H9 (cell line): ENCODE measurements at regions not wholly inside any gene's neighbourhood (a gene's known extent, or its start where the extent isn't known, plus 50 kb on each side); places are given as distances from the start of the nearest gene placed in this dataset.

Experiments used
- DNase-seq: peaks from one replicate; pipeline ENCODE4 v3.0.0-alpha.2; 2017
- H2AFZ ChIP-seq: one replicate; pipeline ENCODE4 v1.6.1; 2013; ENCODE audit warnings: mild to moderate bottlenecking, low read length, control low read depth, moderate library complexity
- H2AK5ac ChIP-seq: 2 replicates; pipeline ENCODE4 v1.6.1; 2013; ENCODE audit warnings: low read length, control low read depth, mixed read lengths; ENCODE audit not compliant: insufficient read length
- H2BK120ac ChIP-seq: one replicate; pipeline ENCODE4 v1.6.1; 2013; ENCODE audit warnings: low read depth, mild to moderate bottlenecking, low read length, control low read depth, inconsistent platforms; ENCODE audit not compliant: poor library complexity, severe bottlenecking
- H2BK12ac ChIP-seq: 2 replicates; pipeline ENCODE4 v1.6.1; 2013; ENCODE audit warnings: low read length, control low read depth, mixed read lengths, low read depth; ENCODE audit not compliant: insufficient read length
- H2BK15ac ChIP-seq: 2 replicates; pipeline ENCODE4 v1.6.1; 2013; ENCODE audit warnings: low read depth, low read length, control low read depth
- H2BK20ac ChIP-seq: one replicate; pipeline ENCODE4 v1.6.1; 2013; ENCODE audit warnings: low read depth, mild to moderate bottlenecking, low read length, control low read depth, inconsistent platforms; ENCODE audit not compliant: poor library complexity, severe bottlenecking
- H2BK5ac ChIP-seq: 2 replicates; pipeline ENCODE4 v1.6.1; 2013; ENCODE audit warnings: low read length, control low read depth, mixed read lengths; ENCODE audit not compliant: insufficient read length
- H3K14ac ChIP-seq: 2 replicates; pipeline ENCODE4 v1.6.1; 2013; ENCODE audit warnings: low read length, control low read depth; ENCODE audit not compliant: insufficient read depth
- H3K18ac ChIP-seq: 2 replicates; pipeline ENCODE4 v1.6.1; 2013; ENCODE audit warnings: low read depth, mild to moderate bottlenecking, mixed read lengths, low read length, control low read depth; ENCODE audit not compliant: insufficient read length
- H3K23ac ChIP-seq: 2 replicates; pipeline ENCODE4 v1.6.1; 2013; ENCODE audit warnings: low read length, control low read depth, mixed read lengths, low read depth; ENCODE audit not compliant: insufficient read length
- H3K23me2 ChIP-seq: 2 replicates; pipeline ENCODE4 v1.6.1; 2013; ENCODE audit warnings: low read depth, mild to moderate bottlenecking, mixed read lengths, low read length, control low read depth; ENCODE audit not compliant: insufficient read length, poor library complexity, severe bottlenecking
- H3K27ac ChIP-seq: 2 replicates; pipeline ENCODE4 v1.5.1; 2013; ENCODE audit warnings: low read length, control low read depth, mixed read lengths, low read depth; ENCODE audit not compliant: insufficient read length
- H3K27me3 ChIP-seq: 2 replicates; pipeline ENCODE4 v1.6.1; 2013; ENCODE audit warnings: low read length, control low read depth, inconsistent platforms; ENCODE audit not compliant: insufficient read depth
- H3K4ac ChIP-seq: 2 replicates; pipeline ENCODE4 v1.6.1; 2013; ENCODE audit warnings: low read depth, mild to moderate bottlenecking, control low read depth, inconsistent platforms, low read length, moderate library complexity
- H3K4me1 ChIP-seq: 2 replicates; pipeline ENCODE4 v1.6.1; 2013; ENCODE audit warnings: low read length, control low read depth, inconsistent platforms; ENCODE audit not compliant: insufficient read depth
- H3K4me2 ChIP-seq: 2 replicates; pipeline ENCODE4 v1.6.1; 2013; ENCODE audit warnings: low read length, control low read depth, mixed read lengths; ENCODE audit not compliant: insufficient read length, insufficient read depth
- H3K56ac ChIP-seq: 2 replicates; pipeline ENCODE4 v1.6.1; 2013; ENCODE audit warnings: low read depth, mild to moderate bottlenecking, mixed read lengths, low read length, control low read depth; ENCODE audit not compliant: insufficient read length
- H3K79me1 ChIP-seq: 2 replicates; pipeline ENCODE4 v1.6.1; 2013; ENCODE audit warnings: low read depth, mild to moderate bottlenecking, moderate library complexity, low read length, control low read depth, inconsistent platforms; ENCODE audit not compliant: insufficient read depth, poor library complexity, severe bottlenecking
- H3K79me2 ChIP-seq: 2 replicates; pipeline ENCODE4 v1.6.1; 2013; ENCODE audit warnings: low read length, control low read depth, inconsistent platforms; ENCODE audit not compliant: insufficient read depth
- H3K9ac ChIP-seq: 2 replicates; pipeline ENCODE4 v1.6.1; 2013; ENCODE audit warnings: low read length, control low read depth, mixed read lengths; ENCODE audit not compliant: insufficient read length; ENCODE audit errors: extremely low read depth
- H3K9me3 ChIP-seq: one replicate; pipeline ENCODE4 v1.6.1; 2013; ENCODE audit warnings: low read depth, low read length, inconsistent platforms; ENCODE audit not compliant: control insufficient read depth
- H3T11ph ChIP-seq: one replicate; pipeline ENCODE4 v1.6.1; 2013; ENCODE audit warnings: mild to moderate bottlenecking, low read length, control low read depth, inconsistent platforms
- H4K20me1 ChIP-seq: one replicate; pipeline ENCODE4 v1.6.1; 2013; ENCODE audit not compliant: control insufficient read depth, insufficient read length, insufficient read depth
- H4K5ac ChIP-seq: 2 replicates; pipeline ENCODE4 v1.6.1; 2013; ENCODE audit warnings: low read depth, mild to moderate bottlenecking, mixed read lengths, low read length, control low read depth; ENCODE audit not compliant: insufficient read length
- H4K8ac ChIP-seq: replicated peaks from 2 replicates; pipeline ENCODE4 v1.6.1; 2013; ENCODE audit warnings: low read length, control low read depth, mixed read lengths, low read depth; ENCODE audit not compliant: insufficient read length
- H4K91ac ChIP-seq: 2 replicates; pipeline ENCODE4 v1.6.1; 2013; ENCODE audit warnings: low read depth, mild to moderate bottlenecking, moderate library complexity, mixed read lengths, low read length, control low read depth; ENCODE audit not compliant: insufficient read length
- H3K27ac Mint-ChIP-seq, 3 experiments: 2 replicates in 2 of 3; 3 replicates in 1 of 3; pipeline ENCODE4 v1.8.0; 2020 to 2021; ENCODE audit warnings: mixed read lengths in 3 of 3, mild to moderate bottlenecking in 1 of 3, moderate library complexity in 1 of 3
- H3K27me3 Mint-ChIP-seq: 2 replicates; pipeline ENCODE4 v1.8.0; 2021; ENCODE audit warnings: low read depth, mild to moderate bottlenecking, moderate library complexity, mixed read lengths
- H3K36me3 Mint-ChIP-seq, 3 experiments: 2 replicates in 2 of 3; 3 replicates in 1 of 3; pipeline ENCODE4 v1.8.0; 2020 to 2021; ENCODE audit warnings: low read depth in 3 of 3, mixed read lengths in 3 of 3; ENCODE audit not compliant: insufficient read depth in 1 of 3
- H3K4me1 Mint-ChIP-seq, 2 experiments: 2 replicates each; pipeline ENCODE4 v1.8.0; 2020; ENCODE audit warnings: mixed read lengths in 2 of 2
- H3K4me3 Mint-ChIP-seq, 2 experiments: 2 replicates in 1 of 2; 3 replicates in 1 of 2; pipeline ENCODE4 v1.8.0; 2020 to 2021; ENCODE audit warnings: mild to moderate bottlenecking in 2 of 2, mixed read lengths in 2 of 2, moderate library complexity in 1 of 2
- H3K9me3 Mint-ChIP-seq, 2 experiments: 2 replicates in 1 of 2; 3 replicates in 1 of 2; pipeline ENCODE4 v1.8.0; 2020; ENCODE audit warnings: mild to moderate bottlenecking in 2 of 2, mixed read lengths in 2 of 2, moderate library complexity in 1 of 2
- WGBS: extraction: QIAGEN DNeasy Blood & Tissue Kit; methylation state at CpG from one replicate; pipeline ENCODE4 v1.1.7; 2013; ENCODE audit warnings: missing lambda C conversion rate, low lambda C conversion rate, mixed read lengths; ENCODE audit not compliant: insufficient read length; ENCODE audit errors: extremely low coverage; 5-methylcytosine and 5-hydroxymethylcytosine counted together
- TF ChIP-seq, protein P1 (sequence below): fragments of 200-600 bp; sonication (generic); conservative IDR thresholded peaks from 3 replicates; pipeline ENCODE4 v1.8.0; 2021; ENCODE audit warnings: antibody characterized with exemption, mild to moderate bottlenecking

DNA sequence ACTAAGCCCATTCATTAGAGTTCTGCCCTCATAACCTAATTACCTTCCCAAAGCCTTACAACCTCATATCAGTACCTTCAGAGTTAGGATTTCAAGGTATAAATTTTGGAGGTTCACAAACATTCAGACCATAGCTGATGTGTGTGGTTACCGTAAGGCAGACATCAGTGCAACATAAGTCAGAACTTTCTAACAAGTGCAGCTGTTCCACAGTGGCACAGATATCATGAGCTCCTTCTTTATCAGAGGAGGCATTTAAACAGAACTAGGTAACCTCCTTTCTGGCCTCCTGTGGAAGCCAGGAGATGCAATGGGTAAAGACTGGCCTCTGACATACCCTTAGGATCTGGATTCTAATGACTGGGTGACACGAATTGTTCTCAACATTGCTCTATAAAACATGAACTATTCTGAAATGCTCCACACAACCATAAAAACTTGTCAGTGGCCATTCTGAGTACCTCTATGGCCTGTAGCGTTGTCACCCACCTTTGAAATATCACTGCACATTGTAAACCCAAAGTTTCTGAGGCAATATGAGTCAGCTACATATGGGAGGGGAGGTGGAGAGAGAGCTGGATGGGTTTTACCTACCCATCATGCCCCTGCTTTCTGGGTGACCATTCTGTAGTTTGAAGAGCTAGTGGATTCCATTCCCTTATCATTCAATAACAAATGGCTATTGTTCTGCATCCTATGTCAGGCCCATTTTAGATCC is 546.0 kb upstream of the TBL1XR1 start:
- no peak overlapping the region for H3K4me3 Mint-ChIP-seq
- no peak overlapping the region for H2AK5ac ChIP-seq
- WGBS = no CpG with 5 or more reads among the region's 3 CpGs
- H2BK120ac ChIP-seq = no peak overlapping the region
- TF ChIP-seq, protein P1, sequence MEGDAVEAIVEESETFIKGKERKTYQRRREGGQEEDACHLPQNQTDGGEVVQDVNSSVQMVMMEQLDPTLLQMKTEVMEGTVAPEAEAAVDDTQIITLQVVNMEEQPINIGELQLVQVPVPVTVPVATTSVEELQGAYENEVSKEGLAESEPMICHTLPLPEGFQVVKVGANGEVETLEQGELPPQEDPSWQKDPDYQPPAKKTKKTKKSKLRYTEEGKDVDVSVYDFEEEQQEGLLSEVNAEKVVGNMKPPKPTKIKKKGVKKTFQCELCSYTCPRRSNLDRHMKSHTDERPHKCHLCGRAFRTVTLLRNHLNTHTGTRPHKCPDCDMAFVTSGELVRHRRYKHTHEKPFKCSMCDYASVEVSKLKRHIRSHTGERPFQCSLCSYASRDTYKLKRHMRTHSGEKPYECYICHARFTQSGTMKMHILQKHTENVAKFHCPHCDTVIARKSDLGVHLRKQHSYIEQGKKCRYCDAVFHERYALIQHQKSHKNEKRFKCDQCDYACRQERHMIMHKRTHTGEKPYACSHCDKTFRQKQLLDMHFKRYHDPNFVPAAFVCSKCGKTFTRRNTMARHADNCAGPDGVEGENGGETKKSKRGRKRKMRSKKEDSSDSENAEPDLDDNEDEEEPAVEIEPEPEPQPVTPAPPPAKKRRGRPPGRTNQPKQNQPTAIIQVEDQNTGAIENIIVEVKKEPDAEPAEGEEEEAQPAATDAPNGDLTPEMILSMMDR = no peak
- H3K27me3 ChIP-seq = no peaks in the 10 kb centered on the region
- H3K27me3 Mint-ChIP-seq = no peaks in the 10 kb centered on the region
- DNase-seq = no peak
- H3K27ac ChIP-seq = no peak overlapping the region
- H3K79me1 ChIP-seq = no peaks in the 10 kb centered on the region
- H2BK20ac ChIP-seq = no peak overlapping the region
- no peak overlapping the region for H3K9ac ChIP-seq
- H3K23me2 ChIP-seq = no peaks in the 10 kb centered on the region
- no peak overlapping the region for H4K91ac ChIP-seq
- H3K9me3 Mint-ChIP-seq = peaks cover 0 to 2% of the 10 kb centered on the region in 2 experiments; a peak in 1 of 5 replicates
- H4K8ac ChIP-seq = no peak overlapping the region
- H3T11ph ChIP-seq = no peak overlapping the region
- no peaks in the 10 kb centered on the region for H3K9me3 ChIP-seq
- H3K4ac ChIP-seq = no peak overlapping the region
- H4K20me1 ChIP-seq = no peaks in the 10 kb centered on the region
- H3K36me3 Mint-ChIP-seq = peaks cover 0 to 4% (median 0%) of the 10 kb centered on the region in 3 experiments; a peak in 2 of 7 replicates
- no peak overlapping the region for H2BK15ac ChIP-seq
- no peak overlapping the region for H3K23ac ChIP-seq
- no peak overlapping the region for H3K14ac ChIP-seq
- H3K4me1 ChIP-seq = no peaks in the 10 kb centered on the region; the same call in 1 of the 2 replicates
- no peak overlapping the region for H3K4me2 ChIP-seq
- H2BK12ac ChIP-seq = no peak overlapping the region
- H4K5ac ChIP-seq = no peak overlapping the region
- H3K79me2 ChIP-seq = no peaks in the 10 kb centered on the region
- no peak overlapping the region for H2BK5ac ChIP-seq
- H3K4me1 Mint-ChIP-seq = peaks cover 9 to 14% of the 10 kb centered on the region in 2 experiments
- H3K27ac Mint-ChIP-seq = no peak overlapping the region
- H3K56ac ChIP-seq = no peak overlapping the region
- no peak overlapping the region for H3K18ac ChIP-seq
- H2AFZ ChIP-seq = no peak overlapping the region
